ENCODE measurements at regions not wholly inside any gene's neighbourhood (a gene's known extent, or its start where the extent isn't known, plus 50 kb on each side); places are given as distances from the start of the nearest gene placed in this dataset.
"Not testable (repeated sequence)": the region's sequence is repeated elsewhere in the genome, so short reads cannot be mapped to it uniquely, and the experiment has no call there.

DNA sequence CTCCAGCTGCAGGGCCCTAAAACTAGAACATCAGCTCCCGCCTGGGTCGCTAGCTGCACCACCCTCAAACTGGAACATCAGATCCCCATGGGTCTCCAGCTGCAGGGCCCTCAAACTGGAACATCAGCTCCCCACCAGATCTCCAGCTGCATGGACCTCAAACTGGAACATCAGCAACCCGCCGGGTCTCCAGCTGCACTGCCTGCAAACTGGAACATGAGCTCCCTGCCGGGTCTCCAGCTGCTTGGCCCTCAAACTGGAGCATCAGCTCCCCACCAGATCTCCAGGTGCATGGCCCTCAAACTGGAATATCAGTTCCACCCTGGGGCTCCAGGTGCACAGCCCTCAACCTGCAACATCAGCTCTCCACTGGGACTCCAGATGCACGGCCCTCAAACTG lies 82.7 kb downstream of the TFRC start:
- H3K9me3 ChIP-seq; H3K27ac ChIP-seq; H3K27me3 ChIP-seq; H3K36me3 ChIP-seq (replicated peaks in 1 of 2; ENCODE audit: insufficient read depth in 1 of 2, low read depth in 2 of 2); ATAC-seq; intact Hi-C loops (cut with DNase I); H3K4me3 ChIP-seq; DNase-seq; H3K4me1 ChIP-seq: not testable (repeated sequence)
- 53 to 78% methylated on average over 2 to 6 of the region's 6 CpGs for WGBS, 2 donors

DNA sequence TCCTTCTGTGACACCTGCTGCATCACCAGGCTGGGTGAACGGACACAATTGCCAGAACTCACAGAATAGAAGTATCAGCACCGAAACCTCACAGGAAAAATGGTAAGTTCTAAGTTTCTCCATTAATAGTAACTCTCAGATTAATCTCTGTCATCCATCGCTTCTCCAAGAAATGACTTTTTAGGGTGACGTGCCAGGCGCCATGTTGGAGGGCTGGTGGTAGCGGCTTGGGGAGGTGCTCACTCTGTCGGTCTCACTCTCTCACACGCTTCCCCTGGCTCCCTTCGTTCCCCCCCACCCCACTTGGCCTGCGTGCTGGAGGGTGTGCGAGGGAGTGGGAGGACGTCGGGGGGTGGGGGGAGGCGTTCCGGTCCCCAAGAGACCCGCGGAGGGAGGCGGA lies 85.6 kb downstream of the TFRC start:
- H3K27ac ChIP-seq; intact Hi-C loops (cut with DNase I); DNase-seq; H3K9me3 ChIP-seq; ATAC-seq; H3K36me3 ChIP-seq (replicated peaks in 1 of 2; ENCODE audit: insufficient read depth in 1 of 2, low read depth in 2 of 2); H3K27me3 ChIP-seq; H3K4me1 ChIP-seq; H3K4me3 ChIP-seq: not testable (repeated sequence)
- WGBS, 2 donors, result 72 to 100% methylated on average over 4 to 5 of the region's 18 CpGs

DNA sequence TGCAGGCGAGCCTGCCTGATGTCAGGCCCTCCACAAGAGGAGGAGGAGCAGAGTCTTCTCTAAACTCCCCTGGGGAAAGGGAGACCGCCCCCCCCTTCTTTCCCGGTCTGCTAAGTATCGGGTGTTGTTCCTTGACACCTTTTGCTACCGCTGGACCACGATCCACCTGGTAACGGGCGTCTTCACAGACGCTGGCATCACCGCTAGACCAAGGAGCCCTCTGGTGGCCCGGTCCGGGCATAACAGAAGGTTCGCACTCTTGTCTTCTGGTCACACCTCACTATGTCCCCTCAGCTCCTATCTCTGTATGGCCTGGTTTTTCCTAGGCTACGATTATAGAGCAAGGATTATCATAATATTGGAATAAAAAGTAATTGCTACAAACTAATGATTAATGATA lies 86.0 kb upstream of the TNK2 start:
- H3K4me3 ChIP-seq; H3K9me3 ChIP-seq; H3K4me1 ChIP-seq; H3K36me3 ChIP-seq (replicated peaks in 1 of 2; ENCODE audit: insufficient read depth in 1 of 2, low read depth in 2 of 2); ATAC-seq; H3K27me3 ChIP-seq; H3K27ac ChIP-seq; intact Hi-C loops (cut with DNase I): not testable (repeated sequence)
- 20 to 25% methylated on average over 8 to 13 of the region's 14 CpGs for WGBS, 2 donors
- TF ChIP-seq, protein P1, sequence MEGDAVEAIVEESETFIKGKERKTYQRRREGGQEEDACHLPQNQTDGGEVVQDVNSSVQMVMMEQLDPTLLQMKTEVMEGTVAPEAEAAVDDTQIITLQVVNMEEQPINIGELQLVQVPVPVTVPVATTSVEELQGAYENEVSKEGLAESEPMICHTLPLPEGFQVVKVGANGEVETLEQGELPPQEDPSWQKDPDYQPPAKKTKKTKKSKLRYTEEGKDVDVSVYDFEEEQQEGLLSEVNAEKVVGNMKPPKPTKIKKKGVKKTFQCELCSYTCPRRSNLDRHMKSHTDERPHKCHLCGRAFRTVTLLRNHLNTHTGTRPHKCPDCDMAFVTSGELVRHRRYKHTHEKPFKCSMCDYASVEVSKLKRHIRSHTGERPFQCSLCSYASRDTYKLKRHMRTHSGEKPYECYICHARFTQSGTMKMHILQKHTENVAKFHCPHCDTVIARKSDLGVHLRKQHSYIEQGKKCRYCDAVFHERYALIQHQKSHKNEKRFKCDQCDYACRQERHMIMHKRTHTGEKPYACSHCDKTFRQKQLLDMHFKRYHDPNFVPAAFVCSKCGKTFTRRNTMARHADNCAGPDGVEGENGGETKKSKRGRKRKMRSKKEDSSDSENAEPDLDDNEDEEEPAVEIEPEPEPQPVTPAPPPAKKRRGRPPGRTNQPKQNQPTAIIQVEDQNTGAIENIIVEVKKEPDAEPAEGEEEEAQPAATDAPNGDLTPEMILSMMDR (IDR thresholded peaks at IDR 0.05), result peak in 4 of 7 experiments; percentile 21 to 35 (median 30)
- DNase-seq, result peak; percentile 30 to 62 (median 56)

DNA sequence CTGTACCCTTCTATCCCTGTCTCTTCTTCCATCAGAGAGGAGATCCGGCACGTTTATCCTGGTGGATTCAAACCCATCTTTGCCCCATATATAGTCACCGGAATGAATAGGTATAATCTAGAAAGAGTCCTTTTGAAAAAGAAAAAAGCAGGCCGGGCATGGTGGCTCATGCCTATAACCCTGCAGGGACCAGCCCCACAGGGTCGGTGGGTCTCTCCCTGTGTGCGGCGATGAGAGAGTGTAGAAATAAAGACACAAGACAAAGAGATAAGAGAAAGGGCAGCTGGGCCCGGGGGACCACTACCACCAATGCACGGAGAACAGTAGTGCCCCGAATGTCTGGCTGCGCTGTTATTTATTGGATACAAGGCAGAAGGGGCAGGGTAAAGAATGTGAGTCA lies 85.3 kb upstream of the TNK2 start:
- DNase-seq; ATAC-seq; H3K36me3 ChIP-seq (replicated peaks in 1 of 2; ENCODE audit: insufficient read depth in 1 of 2, low read depth in 2 of 2); H3K27me3 ChIP-seq; intact Hi-C loops (cut with DNase I); H3K4me3 ChIP-seq; H3K27ac ChIP-seq; H3K9me3 ChIP-seq; H3K4me1 ChIP-seq: not testable (repeated sequence)
- WGBS, 2 donors, result 88% methylated on average over 11 of the region's 11 CpGs

DNA sequence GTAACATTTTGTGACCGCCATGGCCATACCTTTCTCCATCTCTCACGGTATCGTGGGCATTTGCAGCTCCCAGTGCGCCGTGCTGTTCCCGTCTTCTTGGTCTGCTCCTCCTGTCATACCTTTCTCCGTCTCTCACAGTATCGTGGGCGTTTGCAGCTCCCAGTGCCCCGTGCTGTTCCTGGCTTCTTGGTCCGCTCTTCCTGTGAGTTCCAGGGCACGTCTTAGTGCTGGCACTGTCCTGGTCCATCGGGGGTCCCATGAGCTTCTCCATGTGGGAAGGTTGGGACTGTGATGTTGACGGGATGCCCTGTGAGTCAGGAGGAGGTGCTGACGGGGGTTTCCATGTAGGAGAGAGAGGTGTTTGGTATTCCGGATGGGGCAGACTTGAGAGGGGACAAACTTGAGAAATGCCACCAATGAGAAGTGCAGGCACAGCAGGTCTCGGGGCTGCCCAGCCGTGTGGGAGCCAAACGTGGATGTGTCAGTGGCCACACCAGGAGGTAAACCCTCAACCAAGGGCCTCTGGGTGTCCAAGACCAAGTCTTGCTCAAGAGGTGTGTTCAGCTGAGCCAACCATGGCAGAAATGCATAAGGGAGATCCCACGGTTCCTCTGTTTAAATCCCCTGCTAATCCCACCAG lies 84.7 kb upstream of the TNK2 start:
- H3K4me3 ChIP-seq; intact Hi-C loops (cut with DNase I); DNase-seq; H3K27ac ChIP-seq; H3K27me3 ChIP-seq; ATAC-seq; H3K36me3 ChIP-seq (replicated peaks in 1 of 2; ENCODE audit: insufficient read depth in 1 of 2, low read depth in 2 of 2); H3K4me1 ChIP-seq; H3K9me3 ChIP-seq: not testable (repeated sequence)
- 81 to 89% methylated on average over 18 to 19 of the region's 20 CpGs for WGBS, 2 donors

DNA sequence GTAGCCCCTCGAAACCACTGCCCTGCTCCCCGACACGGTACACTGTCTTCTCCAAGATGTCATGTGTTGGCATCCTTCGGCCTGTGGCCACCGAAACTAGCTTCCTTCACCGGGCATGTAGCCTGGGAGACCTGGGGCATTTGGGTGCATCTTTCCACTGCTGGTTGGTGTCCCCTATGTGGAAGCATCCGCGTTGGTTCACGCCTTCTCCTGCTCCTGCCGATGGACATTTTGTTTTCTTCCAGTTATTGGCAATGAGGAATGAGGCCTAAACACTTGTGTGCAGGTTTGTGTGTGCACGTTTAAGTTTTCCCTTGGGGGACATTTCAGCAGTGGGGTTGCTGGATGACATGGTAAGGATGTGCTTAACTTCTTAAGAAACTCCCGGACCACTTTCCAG lies 83.6 kb upstream of the TNK2 start:
- 86 to 95% methylated on average over 11 to 12 of the region's 12 CpGs for WGBS, 2 donors
- H3K27me3 ChIP-seq; H3K4me3 ChIP-seq; H3K4me1 ChIP-seq; H3K36me3 ChIP-seq (replicated peaks in 1 of 2; ENCODE audit: insufficient read depth in 1 of 2, low read depth in 2 of 2); intact Hi-C loops (cut with DNase I); H3K9me3 ChIP-seq; H3K27ac ChIP-seq; ATAC-seq; DNase-seq: not testable (repeated sequence)

DNA sequence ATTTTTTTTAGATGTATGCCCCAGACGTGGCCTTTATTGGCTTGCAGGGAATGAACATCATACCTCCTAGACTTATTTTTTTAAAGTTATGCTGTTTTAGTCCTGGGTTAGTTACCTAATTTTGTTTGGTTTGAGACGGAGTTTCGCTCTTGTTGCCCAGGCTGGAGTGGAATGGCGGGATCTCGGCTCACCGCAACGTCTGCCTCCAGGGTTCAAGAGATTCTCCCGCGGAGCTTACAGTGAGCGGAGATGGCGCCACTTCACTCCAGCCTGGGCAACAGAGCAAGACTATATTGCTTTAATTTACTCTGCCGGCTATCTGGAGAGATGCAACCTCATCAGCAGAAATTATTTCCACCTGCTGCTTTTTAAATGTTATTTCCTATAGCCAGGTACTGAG lies 82.9 kb upstream of the TNK2 start:
- H3K27ac ChIP-seq; H3K27me3 ChIP-seq; intact Hi-C loops (cut with DNase I); H3K36me3 ChIP-seq (replicated peaks in 1 of 2; ENCODE audit: insufficient read depth in 1 of 2, low read depth in 2 of 2); H3K9me3 ChIP-seq; H3K4me3 ChIP-seq; H3K4me1 ChIP-seq; DNase-seq; ATAC-seq: not testable (repeated sequence)
- 74 to 82% methylated on average over 12 of the region's 12 CpGs for WGBS, 2 donors

DNA sequence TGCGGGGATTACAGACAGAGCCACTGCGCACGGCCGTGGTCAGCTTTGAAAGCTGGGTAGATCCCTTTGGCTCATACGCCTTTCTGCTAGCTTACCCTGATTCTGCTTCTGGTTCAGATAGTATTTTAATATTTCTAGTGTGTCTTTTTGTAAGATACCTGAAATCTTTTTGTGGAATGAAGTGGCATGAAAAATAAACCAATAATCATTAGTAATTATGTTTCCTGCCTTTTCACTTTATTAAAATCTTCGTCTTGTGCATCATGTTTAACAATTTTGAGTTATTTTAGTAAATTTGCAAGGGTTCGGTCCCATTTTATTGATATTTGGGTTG lies 82.5 kb upstream of the TNK2 start:
- intact Hi-C loops (cut with DNase I), result not testable (repeated sequence)
- WGBS, 2 donors, result 42 to 48% methylated on average over 7 of the region's 7 CpGs

More for the DNA sequence above, 82.5 kb upstream of the TNK2 start:
- peak overlapping the region in 3 of 4 donors; percentile 80 to 88 (median 85) for H3K27ac ChIP-seq
- ATAC-seq; H3K4me1 ChIP-seq; H3K27me3 ChIP-seq; H3K36me3 ChIP-seq (replicated peaks in 1 of 2; ENCODE audit: insufficient read depth in 1 of 2, low read depth in 2 of 2); H3K9me3 ChIP-seq; DNase-seq: not testable (repeated sequence)
- H3K4me3 ChIP-seq, result peak overlapping the region; percentile 66 to 93

Measured in body of pancreas (tissue), 4 donors.